Breast epithelium (tissue), 4 donors: ENCODE measurements at regions not wholly inside any gene's neighbourhood (a gene's known extent, or its start where the extent isn't known, plus 50 kb on each side); places are given as distances from the start of the nearest gene placed in this dataset.

Experiments used
- DNase-seq, 2 donors: peaks; one replicate each; pipeline ENCODE4 v3.0.0-alpha.2; 2019; ENCODE audit warnings: low spot score in 2 of 2
- H3K27ac ChIP-seq, 2 donors: fragments of 200-600 bp; sonication (generic) in 1 of 2; one replicate each; pipeline ENCODE4 v1.5.1; 2016 to 2019; ENCODE audit warnings: mild to moderate bottlenecking in 1 of 2
- H3K27me3 ChIP-seq, 2 donors: fragments of 200-600 bp; sonication (generic) in 1 of 2; one replicate each; pipeline versions ENCODE4 v1.5.1 to v1.6.0; 2017 to 2019; ENCODE audit warnings: control low read depth in 1 of 2, mild to moderate bottlenecking in 1 of 2
- H3K36me3 ChIP-seq: fragments of 200-600 bp; one replicate; pipeline ENCODE4 v1.5.1; 2019
- H3K4me1 ChIP-seq, 2 donors: fragments of 200-600 bp; sonication (generic); one replicate each; pipeline ENCODE4 v1.5.1; 2016 to 2019; ENCODE audit warnings: control low read depth in 1 of 2
- H3K4me3 ChIP-seq, 3 donors: fragments of 200-600 bp; sonication (generic); 1 replicate in 2 of 3; 2 replicates in 1 of 3; pipeline ENCODE4 v1.5.1; 2016 to 2019; ENCODE audit warnings: mild to moderate bottlenecking in 3 of 3, moderate library complexity in 2 of 3
- H3K9me3 ChIP-seq, 2 donors: fragments of 200-600 bp; sonication (generic) in 1 of 2; one replicate each; pipeline ENCODE4 v1.5.1; 2016 to 2019; ENCODE audit warnings: control low read depth in 1 of 2
- CTCF ChIP-seq, 3 donors: fragments of 450-650 bp; IDR thresholded peaks; one replicate each; pipeline ENCODE4 v1.5.1; 2016 to 2017; ENCODE audit warnings: antibody characterized with exemption in 3 of 3, mild to moderate bottlenecking in 3 of 3, moderate library complexity in 3 of 3
- POLR2A ChIP-seq: fragments of 450-650 bp; IDR thresholded peaks from one replicate; pipeline ENCODE4 v1.6.1; 2016; ENCODE audit warnings: antibody characterized with exemption, mild to moderate bottlenecking, moderate library complexity
- POLR2AphosphoS5 ChIP-seq, 3 donors: sonication (generic); formaldehyde crosslinking; IDR thresholded peaks; one replicate each; pipeline ENCODE4 v1.6.1; 2017; ENCODE audit warnings: antibody characterized with exemption in 3 of 3
- intact Hi-C: fragments of 100-400 bp; cut with DNase I; formaldehyde crosslinking; loops from one replicate; pipeline ENCODE4 v1.15.1; 2023; ENCODE audit warnings: low total_unique reads

GRCh38 chrX:42497356-42497755, 280.6 kb downstream of the PPP1R2C start:
- TF ChIP-seq POLR2AphosphoS5 (IDR thresholded peaks at IDR 0.05) (no peak), CTCF (IDR thresholded peaks at IDR 0.05) (no peak)
- no peaks in the 10 kb centered on the region for H3K36me3 ChIP-seq

GRCh38 chrX:42496239-42496638, 281.7 kb downstream of the PPP1R2C start:
- Histone ChIP-seq H3K4me1 (no peaks in the 10 kb centered on the region), H3K4me3 (no peak overlapping the region), H3K36me3 (no peaks in the 10 kb centered on the region), H3K27me3 (peaks cover 0 to 45% of the 10 kb centered on the region in 2 donors), H3K9me3 (no peaks in the 10 kb centered on the region), H3K27ac (no peak overlapping the region)
- TF ChIP-seq CTCF (IDR thresholded peaks at IDR 0.05) (no peak), POLR2A (no peak), POLR2AphosphoS5 (IDR thresholded peaks at IDR 0.05) (no peak)
- intact Hi-C loops: no loop called here
- no peak for DNase-seq

More at GRCh38 chrX:42497356-42497755, 280.6 kb downstream of the PPP1R2C start:
- H3K27ac ChIP-seq: no peak overlapping the region
- peaks cover 0 to 56% of the 10 kb centered on the region in 2 donors for H3K27me3 ChIP-seq
- no peaks in the 10 kb centered on the region for H3K9me3 ChIP-seq
- no peak overlapping the region for H3K4me3 ChIP-seq
- no peaks in the 10 kb centered on the region for H3K4me1 ChIP-seq
- intact Hi-C loops: no loop called here
- DNase-seq: no peak

GRCh38 chrX:42495139-42495538, 282.8 kb downstream of the PPP1R2C start:
- Histone ChIP-seq H3K9me3 (no peaks in the 10 kb centered on the region), H3K36me3 (no peaks in the 10 kb centered on the region), H3K4me1 (no peaks in the 10 kb centered on the region), H3K27me3 (peaks cover 0 to 39% of the 10 kb centered on the region in 2 donors), H3K27ac (no peak overlapping the region), H3K4me3 (no peak overlapping the region)
- no peak for TF ChIP-seq POLR2A
- no peak for DNase-seq
- intact Hi-C loops: no loop called here

GRCh38 chrX:42491137-42491907, 286.6 kb downstream of the PPP1R2C start:
- Histone ChIP-seq H3K27ac (no peak overlapping the region), H3K36me3 (no peaks in the 10 kb centered on the region), H3K4me3 (no peak overlapping the region), H3K9me3 (no peaks in the 10 kb centered on the region), H3K27me3 (peaks cover 0 to 20% of the 10 kb centered on the region in 2 donors), H3K4me1 (no peaks in the 10 kb centered on the region)
- intact Hi-C loops: no loop called here
- TF ChIP-seq CTCF (IDR thresholded peaks at IDR 0.05) (no peak), POLR2A (no peak), POLR2AphosphoS5 (IDR thresholded peaks at IDR 0.05) (no peak)
- no peak for DNase-seq

- TF ChIP-seq POLR2AphosphoS5 (IDR thresholded peaks at IDR 0.05) (no peak), POLR2A (no peak), CTCF (IDR thresholded peaks at IDR 0.05) (no peak)
- no peaks in the 10 kb centered on the region for H3K9me3 ChIP-seq
- no peaks in the 10 kb centered on the region for H3K4me1 ChIP-seq
- no peak overlapping the region for H3K4me3 ChIP-seq
- intact Hi-C loops: no loop called here
- peaks cover 0 to 13% of the 10 kb centered on the region in 2 donors for H3K27me3 ChIP-seq
- no peak overlapping the region for H3K27ac ChIP-seq
- no peak for DNase-seq
- H3K36me3 ChIP-seq: no peaks in the 10 kb centered on the region
Observed at GRCh38 chrX:42490111-42490510, 287.9 kb downstream of the PPP1R2C start.
